Panc1 (cell line): ENCODE measurements at regions not wholly inside any gene's neighbourhood (a gene's known extent, or its start where the extent isn't known, plus 50 kb on each side); places are given as distances from the start of the nearest gene placed in this dataset.
"Not testable (repeated sequence)": the region's sequence is repeated elsewhere in the genome, so short reads cannot be mapped to it uniquely, and the experiment has no call there.

Experiments used
- ATAC-seq: fragments of 200-7000 bp; cut with Tn5 transposase; 2 replicates; pipeline ENCODE4 v1.9.1; 2020; ENCODE audit warnings: mild to moderate bottlenecking, moderate library complexity
- BruUV-seq: library from RNA; stranded (reverse); fragments of 400-500 nt; replicated peaks from 2 replicates; lab custom pipeline; 2021; lab: Mats Ljungman, UMichigan
- CTCF ChIA-PET: fragments of 300-600 bp; sonication (Branson Sonifier 250); formaldehyde crosslinking; loops from one replicate; lab custom pipeline; 2022; ENCODE audit warnings: antibody characterized with exemption; lab: Charles Lee
- POLR2A ChIA-PET: fragments of 300-600 bp; sonication (Branson Sonifier 250); formaldehyde crosslinking; loops from one replicate; lab custom pipeline; 2022; ENCODE audit warnings: antibody characterized with exemption; lab: Charles Lee
- DNase-seq: peaks from one replicate; pipeline ENCODE4 v3.0.0-alpha.2; 2010; ENCODE audit warnings: low read depth, low spot score
- H3K27ac ChIP-seq: 2 replicates; pipeline ENCODE4 v1.5.1; 2011; ENCODE audit warnings: mild to moderate bottlenecking, low read length, inconsistent platforms
- H3K27me3 ChIP-seq: fragments of 200-500 bp; sonication (Bioruptor generic); 2 replicates; pipeline ENCODE4 v1.6.0; 2014; ENCODE audit warnings: low read length, inconsistent platforms; ENCODE audit not compliant: control insufficient read depth, insufficient read depth
- H3K36me3 ChIP-seq: fragments of 200-500 bp; sonication (Bioruptor generic); 2 replicates; pipeline ENCODE4 v1.5.1; 2014; ENCODE audit warnings: inconsistent platforms, mild to moderate bottlenecking, low read length, moderate library complexity; ENCODE audit not compliant: control insufficient read depth, insufficient read depth
- H3K4me1 ChIP-seq: 2 replicates; pipeline ENCODE4 v1.5.1; 2011; ENCODE audit warnings: inconsistent platforms, mild to moderate bottlenecking, low read length, moderate library complexity; ENCODE audit not compliant: control insufficient read depth, insufficient read depth
- H3K4me3 ChIP-seq, 2 experiments: 2 replicates each; pipeline ENCODE4 v1.5.1; 2011 to 2012; ENCODE audit warnings: low read depth in 2 of 2, low read length in 2 of 2, mild to moderate bottlenecking in 2 of 2, inconsistent platforms in 1 of 2, moderate library complexity in 1 of 2
- H3K9me3 ChIP-seq: fragments of 200-500 bp; sonication (Bioruptor generic); 2 replicates; pipeline ENCODE4 v1.5.1; 2014; ENCODE audit warnings: low read depth, mild to moderate bottlenecking, inconsistent platforms, low read length, moderate library complexity; ENCODE audit not compliant: control insufficient read depth, insufficient read depth
- POLR2AphosphoS5 ChIP-seq: IDR thresholded peaks from 2 replicates; pipeline ENCODE4 v1.6.1; 2012; ENCODE audit warnings: mild to moderate bottlenecking, low read depth, low read length, moderate library complexity
- SIN3A ChIP-seq: IDR thresholded peaks from 2 replicates; pipeline ENCODE4 v1.6.1; 2012; ENCODE audit warnings: low read depth, mild to moderate bottlenecking, low read length, moderate library complexity, borderline replicate concordance; ENCODE audit not compliant: insufficient read depth
- TCF7L2 ChIP-seq: IDR thresholded peaks from 2 replicates; pipeline ENCODE4 v1.6.1; 2011; ENCODE audit warnings: mild to moderate bottlenecking, low read depth, low read length, inconsistent platforms
- in situ Hi-C: cut with HindIII; loops from 2 replicates; pipeline ENCODE4 v1.10.0; 2016; ENCODE audit warnings: low sequenced_read_pairs, low pct_unique_long_range_greater_than_20kb
- intact Hi-C: fragments of 100-400 bp; cut with micrococcal nuclease; formaldehyde crosslinking; loops from one replicate; pipeline ENCODE4 v1.10.0; 2022; ENCODE audit not compliant: unreplicated experiment
- TF ChIP-seq, protein P1 (sequence below), 2 experiments: IDR thresholded peaks; 2 replicates each; pipeline ENCODE4 v1.6.1; 2011 to 2012; ENCODE audit warnings: low read depth in 2 of 2, control low read depth in 1 of 2, low read length in 1 of 2, mild to moderate bottlenecking in 1 of 2, moderate library complexity in 1 of 2; ENCODE audit not compliant: insufficient read depth in 1 of 2
- TF ChIP-seq, protein P2 (sequence below): fragments of 450-650 bp; IDR thresholded peaks from 2 replicates; pipeline ENCODE4 v1.5.1; 2017; ENCODE audit warnings: mild to moderate bottlenecking

DNA sequence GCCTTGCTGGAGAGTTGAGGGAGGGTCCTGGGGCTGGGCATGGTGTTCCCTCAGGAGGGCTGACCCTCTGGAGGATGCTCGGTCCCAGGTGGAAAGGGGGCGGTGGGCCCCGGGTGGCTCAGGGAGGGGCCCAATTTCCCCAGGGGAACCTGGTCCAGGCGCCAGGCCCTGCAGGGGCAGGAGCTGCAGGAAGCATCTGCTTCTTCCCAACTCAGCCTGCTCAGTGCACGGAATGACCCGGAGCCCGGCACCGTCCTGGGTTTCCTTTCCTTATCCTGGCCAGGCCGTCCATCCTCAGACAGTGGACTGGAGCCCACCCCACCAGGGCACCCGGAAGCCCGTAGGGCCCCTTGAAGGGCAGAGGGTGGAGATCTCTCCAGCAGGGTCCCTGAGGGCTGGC, 235.9 kb downstream of the TMEM121 start:
- H3K9me3 ChIP-seq, H3K27ac ChIP-seq, BruUV-seq, ATAC-seq, H3K36me3 ChIP-seq, in situ Hi-C loops, POLR2A ChIA-PET, H3K4me3 ChIP-seq, intact Hi-C loops, DNase-seq, H3K27me3 ChIP-seq, H3K4me1 ChIP-seq, CTCF ChIA-PET: not testable (repeated sequence)

DNA sequence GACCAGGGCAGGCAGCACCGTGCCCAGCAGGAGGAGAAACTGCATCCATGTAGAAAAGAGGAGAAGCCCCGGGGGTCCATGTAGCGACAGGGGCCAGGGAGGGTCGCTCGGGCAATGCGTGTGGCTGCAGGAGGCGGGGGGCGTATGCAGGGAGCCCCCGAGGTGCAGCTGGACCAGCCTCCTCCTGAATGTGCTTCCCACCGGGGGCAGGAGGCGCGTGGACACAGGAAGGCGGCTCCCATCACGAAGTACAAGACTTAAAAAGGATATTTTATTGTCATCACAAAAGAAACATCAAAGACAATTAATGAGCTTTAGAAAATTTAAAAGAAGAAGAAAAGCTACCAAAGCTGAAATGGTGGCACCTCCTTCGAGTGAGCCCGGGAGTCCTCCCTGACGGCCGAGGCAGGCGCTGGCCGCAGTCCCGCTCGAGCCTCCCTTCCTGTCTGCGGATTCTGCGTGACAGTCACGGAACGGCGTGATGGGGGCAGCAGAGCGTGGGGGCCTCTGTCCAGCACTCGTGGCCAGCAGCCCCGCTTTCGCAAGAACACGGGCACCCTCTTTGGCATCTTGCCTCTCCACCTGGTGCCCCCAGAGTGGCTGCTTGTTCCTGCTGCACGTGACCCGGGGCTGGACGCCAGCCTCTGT, 238.0 kb downstream of the TMEM121 start:
- H3K4me3 ChIP-seq, DNase-seq, H3K27me3 ChIP-seq, H3K36me3 ChIP-seq, CTCF ChIA-PET, in situ Hi-C loops, POLR2A ChIA-PET, H3K9me3 ChIP-seq, intact Hi-C loops, BruUV-seq, H3K4me1 ChIP-seq, ATAC-seq, H3K27ac ChIP-seq: not testable (repeated sequence)

DNA sequence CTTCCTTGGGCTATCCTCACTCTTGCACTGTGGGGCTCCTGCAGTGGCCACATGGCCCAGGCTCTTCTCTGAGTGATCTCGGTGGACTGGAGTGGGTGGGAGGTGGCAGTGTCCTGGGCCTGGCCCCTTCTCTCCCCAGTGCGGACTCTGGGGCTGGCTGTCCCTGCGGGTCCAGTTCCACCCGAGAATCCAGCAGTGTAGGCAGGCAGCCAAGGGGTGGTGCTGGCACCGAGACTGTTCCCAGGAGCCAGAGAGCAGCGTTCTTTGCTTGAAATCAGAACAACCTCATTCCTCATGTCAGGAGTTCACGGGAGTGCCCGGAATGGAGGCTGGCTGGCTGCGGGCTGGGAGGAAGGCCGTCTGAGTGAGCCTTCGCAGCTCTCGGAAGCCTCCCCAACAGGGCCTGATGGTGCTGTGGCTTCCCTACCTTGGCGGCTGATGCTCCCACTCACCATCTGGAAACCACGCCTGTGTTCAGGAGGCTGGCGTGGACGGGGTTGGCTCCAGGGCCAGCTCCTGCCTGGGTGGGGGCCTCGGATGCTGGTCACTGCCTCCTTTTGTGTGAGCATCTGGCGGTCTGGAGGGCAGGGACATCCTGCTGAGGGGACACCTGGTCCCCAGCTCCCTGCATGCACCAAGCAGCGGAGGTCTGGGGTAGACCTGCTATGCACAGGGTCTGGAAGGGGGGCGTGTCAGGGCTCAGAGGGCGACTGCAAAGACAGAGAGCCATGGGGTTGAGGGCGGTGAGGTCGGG, 238.9 kb downstream of the TMEM121 start:
- in situ Hi-C loops, ATAC-seq, H3K27me3 ChIP-seq, H3K4me3 ChIP-seq, H3K4me1 ChIP-seq, intact Hi-C loops, BruUV-seq, DNase-seq, H3K27ac ChIP-seq, CTCF ChIA-PET, H3K9me3 ChIP-seq, POLR2A ChIA-PET, H3K36me3 ChIP-seq: not testable (repeated sequence)

DNA sequence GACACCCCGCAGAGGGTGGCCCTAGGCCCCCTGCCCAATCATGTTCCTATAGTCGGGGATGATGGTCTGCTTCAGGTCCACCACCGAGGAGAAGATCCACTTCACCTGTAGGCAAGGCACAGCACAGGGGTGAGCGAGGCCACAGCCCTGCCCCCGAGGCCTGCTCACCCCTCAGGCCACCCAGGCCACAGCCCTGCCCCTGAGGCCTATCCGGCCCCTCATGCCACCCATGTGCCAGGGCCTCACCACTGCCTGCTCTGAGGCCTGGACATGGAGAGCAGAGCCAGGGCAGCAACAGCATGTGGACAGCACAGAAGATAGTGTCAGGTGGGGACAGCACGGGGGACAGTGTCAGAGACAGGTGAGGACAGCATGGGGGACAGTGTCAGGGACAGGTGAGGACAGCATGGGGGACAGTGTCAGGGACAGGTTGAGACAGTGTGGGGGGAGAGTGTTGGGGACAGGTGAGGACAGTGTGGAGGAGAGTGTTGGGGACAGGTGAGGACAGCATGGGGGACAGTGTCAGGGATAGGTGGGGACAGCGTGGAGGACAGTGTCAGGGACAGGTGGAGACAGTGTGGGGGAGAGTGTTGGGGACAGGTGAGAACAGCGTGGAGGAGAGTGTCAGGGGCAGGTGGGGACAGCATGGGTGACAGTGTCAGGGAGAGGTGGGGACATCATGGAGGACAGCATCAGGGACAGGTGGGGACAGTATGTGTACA, 239.7 kb downstream of the TMEM121 start:
- ChIA-PET POLR2A (no interaction called here), CTCF (no interaction called here)
- in situ Hi-C loops (no loop called here), intact Hi-C loops (no loop called here)
- ATAC-seq (no peak), DNase-seq (no peak)
- no peaks in the 10 kb centered on the region for H3K36me3 ChIP-seq
- BruUV-seq, result no TSS peak
- H3K27me3 ChIP-seq, result no peaks in the 10 kb centered on the region
- no peaks in the 10 kb centered on the region for H3K9me3 ChIP-seq
- H3K4me1 ChIP-seq, result no peaks in the 10 kb centered on the region
- H3K27ac ChIP-seq, result no peak overlapping the region
- TF ChIP-seq SIN3A (no peak), TCF7L2 (no peak), POLR2AphosphoS5 (no peak)
- TF ChIP-seq, protein P1, sequence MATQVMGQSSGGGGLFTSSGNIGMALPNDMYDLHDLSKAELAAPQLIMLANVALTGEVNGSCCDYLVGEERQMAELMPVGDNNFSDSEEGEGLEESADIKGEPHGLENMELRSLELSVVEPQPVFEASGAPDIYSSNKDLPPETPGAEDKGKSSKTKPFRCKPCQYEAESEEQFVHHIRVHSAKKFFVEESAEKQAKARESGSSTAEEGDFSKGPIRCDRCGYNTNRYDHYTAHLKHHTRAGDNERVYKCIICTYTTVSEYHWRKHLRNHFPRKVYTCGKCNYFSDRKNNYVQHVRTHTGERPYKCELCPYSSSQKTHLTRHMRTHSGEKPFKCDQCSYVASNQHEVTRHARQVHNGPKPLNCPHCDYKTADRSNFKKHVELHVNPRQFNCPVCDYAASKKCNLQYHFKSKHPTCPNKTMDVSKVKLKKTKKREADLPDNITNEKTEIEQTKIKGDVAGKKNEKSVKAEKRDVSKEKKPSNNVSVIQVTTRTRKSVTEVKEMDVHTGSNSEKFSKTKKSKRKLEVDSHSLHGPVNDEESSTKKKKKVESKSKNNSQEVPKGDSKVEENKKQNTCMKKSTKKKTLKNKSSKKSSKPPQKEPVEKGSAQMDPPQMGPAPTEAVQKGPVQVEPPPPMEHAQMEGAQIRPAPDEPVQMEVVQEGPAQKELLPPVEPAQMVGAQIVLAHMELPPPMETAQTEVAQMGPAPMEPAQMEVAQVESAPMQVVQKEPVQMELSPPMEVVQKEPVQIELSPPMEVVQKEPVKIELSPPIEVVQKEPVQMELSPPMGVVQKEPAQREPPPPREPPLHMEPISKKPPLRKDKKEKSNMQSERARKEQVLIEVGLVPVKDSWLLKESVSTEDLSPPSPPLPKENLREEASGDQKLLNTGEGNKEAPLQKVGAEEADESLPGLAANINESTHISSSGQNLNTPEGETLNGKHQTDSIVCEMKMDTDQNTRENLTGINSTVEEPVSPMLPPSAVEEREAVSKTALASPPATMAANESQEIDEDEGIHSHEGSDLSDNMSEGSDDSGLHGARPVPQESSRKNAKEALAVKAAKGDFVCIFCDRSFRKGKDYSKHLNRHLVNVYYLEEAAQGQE (IDR thresholded peaks at IDR 0.05; ENCODE audit: insufficient read depth in 1 of 2, low read depth in 2 of 2, low read length in 1 of 2), result no peak
- TF ChIP-seq, protein P2, sequence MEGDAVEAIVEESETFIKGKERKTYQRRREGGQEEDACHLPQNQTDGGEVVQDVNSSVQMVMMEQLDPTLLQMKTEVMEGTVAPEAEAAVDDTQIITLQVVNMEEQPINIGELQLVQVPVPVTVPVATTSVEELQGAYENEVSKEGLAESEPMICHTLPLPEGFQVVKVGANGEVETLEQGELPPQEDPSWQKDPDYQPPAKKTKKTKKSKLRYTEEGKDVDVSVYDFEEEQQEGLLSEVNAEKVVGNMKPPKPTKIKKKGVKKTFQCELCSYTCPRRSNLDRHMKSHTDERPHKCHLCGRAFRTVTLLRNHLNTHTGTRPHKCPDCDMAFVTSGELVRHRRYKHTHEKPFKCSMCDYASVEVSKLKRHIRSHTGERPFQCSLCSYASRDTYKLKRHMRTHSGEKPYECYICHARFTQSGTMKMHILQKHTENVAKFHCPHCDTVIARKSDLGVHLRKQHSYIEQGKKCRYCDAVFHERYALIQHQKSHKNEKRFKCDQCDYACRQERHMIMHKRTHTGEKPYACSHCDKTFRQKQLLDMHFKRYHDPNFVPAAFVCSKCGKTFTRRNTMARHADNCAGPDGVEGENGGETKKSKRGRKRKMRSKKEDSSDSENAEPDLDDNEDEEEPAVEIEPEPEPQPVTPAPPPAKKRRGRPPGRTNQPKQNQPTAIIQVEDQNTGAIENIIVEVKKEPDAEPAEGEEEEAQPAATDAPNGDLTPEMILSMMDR, result no peak
- no peak overlapping the region for H3K4me3 ChIP-seq
